ENCODE measurements at regions not wholly inside any gene's neighbourhood (a gene's known extent, or its start where the extent isn't known, plus 50 kb on each side); places are given as distances from the start of the nearest gene placed in this dataset.

DNA sequence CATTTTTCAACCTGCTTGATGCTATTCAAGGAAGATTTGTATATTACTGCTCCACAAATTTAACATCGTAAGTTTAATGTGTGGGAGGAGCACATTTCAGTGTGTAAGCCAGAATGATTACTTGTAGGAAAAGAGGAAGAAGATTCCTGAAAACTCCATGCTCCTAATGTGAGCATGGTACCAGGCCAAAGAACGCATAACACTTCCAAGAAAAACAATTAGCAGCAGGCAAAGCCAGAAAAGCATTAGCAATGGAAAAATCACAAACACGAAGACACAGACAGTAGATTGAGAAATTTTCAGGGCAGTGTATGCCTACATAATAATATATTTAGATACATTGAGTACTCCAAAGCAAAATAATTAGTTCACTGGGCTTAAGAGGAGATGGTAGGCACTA lies 96.6 kb upstream of the CBLB start:
- TF ChIP-seq, protein P1, sequence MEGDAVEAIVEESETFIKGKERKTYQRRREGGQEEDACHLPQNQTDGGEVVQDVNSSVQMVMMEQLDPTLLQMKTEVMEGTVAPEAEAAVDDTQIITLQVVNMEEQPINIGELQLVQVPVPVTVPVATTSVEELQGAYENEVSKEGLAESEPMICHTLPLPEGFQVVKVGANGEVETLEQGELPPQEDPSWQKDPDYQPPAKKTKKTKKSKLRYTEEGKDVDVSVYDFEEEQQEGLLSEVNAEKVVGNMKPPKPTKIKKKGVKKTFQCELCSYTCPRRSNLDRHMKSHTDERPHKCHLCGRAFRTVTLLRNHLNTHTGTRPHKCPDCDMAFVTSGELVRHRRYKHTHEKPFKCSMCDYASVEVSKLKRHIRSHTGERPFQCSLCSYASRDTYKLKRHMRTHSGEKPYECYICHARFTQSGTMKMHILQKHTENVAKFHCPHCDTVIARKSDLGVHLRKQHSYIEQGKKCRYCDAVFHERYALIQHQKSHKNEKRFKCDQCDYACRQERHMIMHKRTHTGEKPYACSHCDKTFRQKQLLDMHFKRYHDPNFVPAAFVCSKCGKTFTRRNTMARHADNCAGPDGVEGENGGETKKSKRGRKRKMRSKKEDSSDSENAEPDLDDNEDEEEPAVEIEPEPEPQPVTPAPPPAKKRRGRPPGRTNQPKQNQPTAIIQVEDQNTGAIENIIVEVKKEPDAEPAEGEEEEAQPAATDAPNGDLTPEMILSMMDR (conservative IDR thresholded peaks at IDR 0.05 in 1 of 2, IDR thresholded peaks at IDR 0.05 in 1 of 2; ENCODE audit: extremely low read depth in 1 of 2, insufficient read depth in 1 of 2, low read depth in 1 of 2, low read length in 2 of 2) = no peak
- TF ChIP-seq EZH2 (IDR thresholded peaks at IDR 0.05; ENCODE audit: borderline replicate concordance, low read length) = no peak

All from mammary epithelial cell (primary cell).